Body of pancreas (tissue), 4 donors: ENCODE measurements at regions not wholly inside any gene's neighbourhood (a gene's known extent, or its start where the extent isn't known, plus 50 kb on each side); places are given as distances from the start of the nearest gene placed in this dataset.
"Not testable (repeated sequence)": the region's sequence is repeated elsewhere in the genome, so short reads cannot be mapped to it uniquely, and the experiment has no call there.

Experiments used
- ATAC-seq: fragments of 150-250 bp; one replicate; pipeline ENCODE4 v1.9.1; 2016
- DNase-seq, 4 donors: peaks; one replicate each; pipeline ENCODE4 v3.0.0-alpha.2; 2019
- H3K27ac ChIP-seq, 4 donors: fragments of 200-600 bp; sonication (generic); 1 replicate in 3 of 4; 2 replicates in 1 of 4; pipeline versions ENCODE4 v1.5.1 to v1.6.1; 2016 to 2019; ENCODE audit warnings: mild to moderate bottlenecking in 1 of 4, mixed read lengths in 1 of 4, moderate library complexity in 1 of 4
- H3K27me3 ChIP-seq, 2 donors: fragments of 200-600 bp; sonication (generic); one replicate each; pipeline ENCODE4 v1.6.0; 2016; ENCODE audit warnings: mild to moderate bottlenecking in 1 of 2
- H3K36me3 ChIP-seq, 2 donors: fragments of 200-600 bp; sonication (generic); replicated peaks in 1 of 2; 2 replicates each; pipeline ENCODE4 v1.5.1; 2016; ENCODE audit warnings: low read depth in 2 of 2; ENCODE audit not compliant: insufficient read depth in 1 of 2
- H3K4me1 ChIP-seq: fragments of 200-600 bp; sonication (generic); one replicate; pipeline ENCODE4 v1.6.0; 2016
- H3K4me3 ChIP-seq, 2 donors: fragments of 200-600 bp; sonication (generic); 1 replicate in 1 of 2; 2 replicates in 1 of 2; pipeline ENCODE4 v1.5.1; 2016 to 2019
- H3K9me3 ChIP-seq, 3 donors: fragments of 200-600 bp; sonication (generic); 1 replicate in 2 of 3; 2 replicates in 1 of 3; pipeline ENCODE4 v1.5.1; 2016
- CTCF ChIP-seq, 7 experiments: fragments of 450-650 bp in 4 of 7; fragments of 200-600 bp in 3 of 7; sonication (generic) in 3 of 7; IDR thresholded peaks; one replicate each; pipeline ENCODE4 v1.5.1; 2016 to 2019; ENCODE audit warnings: antibody characterized with exemption in 7 of 7
- POLR2A ChIP-seq, 3 donors: fragments of 450-650 bp; IDR thresholded peaks; one replicate each; pipeline ENCODE4 v1.6.1; 2016; ENCODE audit warnings: antibody characterized with exemption in 3 of 3, mild to moderate bottlenecking in 2 of 3
- WGBS, 2 donors: methylation state at CpG; one replicate each; pipeline ENCODE4 v1.1.5; 2017; 5-methylcytosine and 5-hydroxymethylcytosine counted together
- intact Hi-C: fragments of 100-400 bp; cut with DNase I; formaldehyde crosslinking; loops from one replicate; pipeline ENCODE4 v1.15.1; 2023

- 0 to 5% methylated on average over 1 of the region's 1 CpG for WGBS, 2 donors
- no peaks in the 10 kb centered on the region for H3K36me3 ChIP-seq
- no peak overlapping the region for H3K27ac ChIP-seq
- TF ChIP-seq POLR2A (IDR thresholded peaks at IDR 0.05) = no peak
- no peak for TF ChIP-seq CTCF (IDR thresholded peaks at IDR 0.05)
- DNase-seq (no peak), ATAC-seq (no peak)
- no peaks in the 10 kb centered on the region for H3K9me3 ChIP-seq
- peaks cover 25% of the 10 kb centered on the region for H3K4me1 ChIP-seq
- intact Hi-C loops = no loop called here
- H3K27me3 ChIP-seq = no peaks in the 10 kb centered on the region
- H3K4me3 ChIP-seq = no peak overlapping the region
These were observed 304.5 kb upstream of the DIPK2B start for GRCh38 chrX:45505214-45505613.

GRCh38 chrX:45503787-45504362 lies 303.2 kb upstream of the DIPK2B start:
- peaks cover 25% of the 10 kb centered on the region for H3K4me1 ChIP-seq
- DNase-seq, H3K27me3 ChIP-seq, H3K36me3 ChIP-seq, intact Hi-C loops, H3K27ac ChIP-seq, H3K4me3 ChIP-seq, ATAC-seq, H3K9me3 ChIP-seq: not testable (repeated sequence)
- 0% methylated on average over 1 of the region's 31 CpGs; no CpG with 5 or more reads in 1 of the 2 donors for WGBS, 2 donors

GRCh38 chrX:45502396-45502795 lies 301.7 kb upstream of the DIPK2B start:
- intact Hi-C loops = no loop called here
- Histone ChIP-seq H3K4me1 (peaks cover 19% of the 10 kb centered on the region), H3K27ac (no peak overlapping the region), H3K4me3 (no peak overlapping the region), H3K9me3 (no peaks in the 10 kb centered on the region), H3K36me3 (no peaks in the 10 kb centered on the region), H3K27me3 (no peaks in the 10 kb centered on the region)
- no peak for ATAC-seq
- TF ChIP-seq CTCF (IDR thresholded peaks at IDR 0.05) = no peak
- TF ChIP-seq POLR2A (IDR thresholded peaks at IDR 0.05) = no peak
- 82 to 85% methylated on average over 2 of the region's 2 CpGs for WGBS, 2 donors
- DNase-seq = no peak

- H3K9me3 ChIP-seq = no peaks in the 10 kb centered on the region
- intact Hi-C loops = no loop called here
- no peaks in the 10 kb centered on the region for H3K4me1 ChIP-seq
- no peaks in the 10 kb centered on the region for H3K27me3 ChIP-seq
- no peak overlapping the region for H3K4me3 ChIP-seq
- TF ChIP-seq POLR2A (IDR thresholded peaks at IDR 0.05) = no peak
- TF ChIP-seq CTCF (IDR thresholded peaks at IDR 0.05) = no peak
- no peaks in the 10 kb centered on the region for H3K36me3 ChIP-seq
- no peak overlapping the region for H3K27ac ChIP-seq
- no peak for ATAC-seq
- DNase-seq = no peak
- 82 to 87% methylated on average over 3 of the region's 3 CpGs for WGBS, 2 donors
These were observed 296.6 kb upstream of the DIPK2B start for GRCh38 chrX:45497290-45497689.

- intact Hi-C loops = no loop called here
- Histone ChIP-seq H3K36me3 (no peaks in the 10 kb centered on the region), H3K9me3 (no peaks in the 10 kb centered on the region), H3K4me1 (no peaks in the 10 kb centered on the region), H3K4me3 (no peak overlapping the region), H3K27ac (no peak overlapping the region), H3K27me3 (no peaks in the 10 kb centered on the region)
- WGBS, 2 donors = 27 to 29% methylated on average over 1 of the region's 1 CpG
- ATAC-seq (no peak), DNase-seq (no peak)
- TF ChIP-seq POLR2A (IDR thresholded peaks at IDR 0.05) = no peak
- TF ChIP-seq CTCF (IDR thresholded peaks at IDR 0.05) = no peak
These were observed 285.0 kb upstream of the DIPK2B start for GRCh38 chrX:45485719-45486118.
